ENCODE measurements at regions not wholly inside any gene's neighbourhood (a gene's known extent, or its start where the extent isn't known, plus 50 kb on each side); places are given as distances from the start of the nearest gene placed in this dataset.

GRCh38 chr9:29389421-29389820, 1816.1 kb upstream of the C9orf72 start:
- H3K9ac ChIP-seq (ENCODE audit: control insufficient read depth, insufficient read depth, low read length), result no peak overlapping the region
- no peaks in the 10 kb centered on the region for H4K20me1 ChIP-seq (ENCODE audit: control insufficient read depth, insufficient read depth)
- no peak overlapping the region for H3K4me2 ChIP-seq (ENCODE audit: control insufficient read depth, insufficient read depth)
- ATAC-seq (no peak), FAIRE-seq (no peak), DNase-seq (ENCODE audit: low read depth, low spot score) (no peak)
- no TSS peak for BruUV-seq (replicated peaks)
- H3K4me3 ChIP-seq, result no peak overlapping the region
- intact Hi-C loops (cut with micrococcal nuclease; ENCODE audit: unreplicated experiment), result no loop called here
- ChIA-PET SMC1A (ENCODE audit: uncharacterized antibody, unreplicated experiment) (no interaction called here), CTCF (no interaction called here), POLR2A (no interaction called here), RAD21 (ENCODE audit: unreplicated experiment) (no interaction called here)
- in situ Hi-C loops (cut with MboI), result no loop called here
- WGBS (ENCODE audit: insufficient coverage, insufficient replicate concordance, low lambda C conversion rate, missing lambda C conversion rate), result 0% methylated on average over 1 of the region's 1 CpG
- H3K27ac ChIP-seq (ENCODE audit: control insufficient read depth, insufficient read depth), result no peak overlapping the region
- H3K36me3 ChIP-seq (ENCODE audit: control insufficient read depth in 2 of 2, insufficient read depth in 2 of 2, low read length in 1 of 2), result no peaks in the 10 kb centered on the region
- no peaks in the 10 kb centered on the region for H3K79me2 ChIP-seq (ENCODE audit: control insufficient read depth, insufficient read depth, low read length)
- H3K9me3 ChIP-seq (replicated peaks; ENCODE audit: control insufficient read depth, insufficient read depth, low read length), result no peaks in the 10 kb centered on the region
- TF ChIP-seq REST (IDR thresholded peaks at IDR 0.05; ENCODE audit: low read depth, low read length) (no peak), ZBTB4 (CRISPR knock-in tag; IDR thresholded peaks at IDR 0.05) (no peak), WRNIP1 (IDR thresholded peaks at IDR 0.05; ENCODE audit: borderline replicate concordance, low read depth, low read length) (no peak), RBBP5 (conservative IDR thresholded peaks at IDR 0.05) (no peak), ZNF207 (IDR thresholded peaks at IDR 0.05; ENCODE audit: borderline replicate concordance) (no peak), PML (IDR thresholded peaks at IDR 0.05; ENCODE audit: low read length) (no peak), CBX5 (IDR thresholded peaks at IDR 0.05; ENCODE audit: low read depth) (no peak), STAT1 (conservative IDR thresholded peaks at IDR 0.05) (no peak), YY1 (IDR thresholded peaks at IDR 0.05; ENCODE audit: low read depth, low read length) (no peak), TCF7 (IDR thresholded peaks at IDR 0.05; ENCODE audit: borderline replicate concordance) (no peak)
- no peak overlapping the region for H2AFZ ChIP-seq (ENCODE audit: control insufficient read depth, low read depth, low read length)
- H3K27me3 ChIP-seq (replicated peaks in 1 of 2; ENCODE audit: control insufficient read depth in 2 of 2, insufficient read depth in 2 of 2, low read length in 1 of 2), result no peaks in the 10 kb centered on the region
- no peaks in the 10 kb centered on the region for H3K4me1 ChIP-seq (ENCODE audit: control insufficient read depth, insufficient read depth, low read length)
